Peyer's patch (tissue), 4 donors: ENCODE measurements at regions not wholly inside any gene's neighbourhood (a gene's known extent, or its start where the extent isn't known, plus 50 kb on each side); places are given as distances from the start of the nearest gene placed in this dataset.

Experiments used
- CTCF ChIP-seq, 6 experiments: fragments of 450-650 bp in 4 of 6; fragments of 200-600 bp in 2 of 6; sonication (generic) in 1 of 6; IDR thresholded peaks; one replicate each; pipeline ENCODE4 v1.5.1; 2017 to 2019; ENCODE audit warnings: antibody characterized with exemption in 6 of 6, mild to moderate bottlenecking in 3 of 6, moderate library complexity in 1 of 6
- POLR2A ChIP-seq, 2 donors: fragments of 450-650 bp; IDR thresholded peaks; one replicate each; pipeline ENCODE4 v1.5.1; 2017; ENCODE audit warnings: antibody characterized with exemption in 2 of 2, mild to moderate bottlenecking in 2 of 2, moderate library complexity in 2 of 2

- TF ChIP-seq CTCF (IDR thresholded peaks at IDR 0.05): no peak
- no peak for TF ChIP-seq POLR2A (IDR thresholded peaks at IDR 0.05)
Observed at GRCh38 chr12:75805320-75805719, 226.3 kb downstream of the PHLDA1 start.
